GM12878 (cell line): ENCODE measurements at regions not wholly inside any gene's neighbourhood (a gene's known extent, or its start where the extent isn't known, plus 50 kb on each side); places are given as distances from the start of the nearest gene placed in this dataset.

Source experiments
- ATAC-seq: fragments of 200-7000 bp; cut with Tn5 transposase; 3 replicates; pipeline ENCODE4 v1.9.1; 2020; ENCODE audit warnings: mild to moderate bottlenecking, moderate library complexity
- BruUV-seq: library from RNA; stranded (reverse); fragments of 400-500 nt; replicated peaks from 2 replicates; lab custom pipeline; 2021; lab: Mats Ljungman, UMichigan
- CTCF ChIA-PET: fragments of 300-600 bp; sonication (Branson Sonifier 250); formaldehyde crosslinking; extraction: SDS; loops from one replicate; lab custom pipeline; 2021; ENCODE audit warnings: inconsistent platforms; lab: Yijun Ruan, JAX
- POLR2A ChIA-PET: fragments of 350-600 bp; formaldehyde crosslinking; extraction: SDS; loops from one replicate; lab custom pipeline; 2021; ENCODE audit warnings: inconsistent platforms; lab: Charles Lee
- RAD21 ChIA-PET: fragments of 300-600 bp; sonication (Branson Sonifier 250); formaldehyde crosslinking; loops from one replicate; lab custom pipeline; 2023; ENCODE audit warnings: antibody characterized with exemption; ENCODE audit not compliant: unreplicated experiment; lab: Charles Lee
- SMC1A ChIA-PET: fragments of 300-600 bp; sonication (Branson Sonifier 250); formaldehyde crosslinking; loops from one replicate; lab custom pipeline; 2023; ENCODE audit not compliant: unreplicated experiment, uncharacterized antibody; lab: Charles Lee
- DNase-seq: peaks from one replicate; pipeline ENCODE4 v3.0.0-alpha.2; 2011; ENCODE audit warnings: low read depth, low spot score
- FAIRE-seq: peaks from 3 replicates; lab custom pipeline; 2011; peaks lifted over from hg19 to GRCh38; lab: Jason Lieb, UNC
- H2AFZ ChIP-seq: 2 replicates; pipeline ENCODE4 v1.6.0; 2011; ENCODE audit warnings: low read depth, low read length, control low read depth; ENCODE audit not compliant: control insufficient read depth
- H3K27ac ChIP-seq: 2 replicates; pipeline ENCODE4 v1.5.1; 2011; ENCODE audit warnings: control low read depth; ENCODE audit not compliant: control insufficient read depth, insufficient read depth
- H3K27me3 ChIP-seq, 2 experiments: replicated peaks in 1 of 2; 2 replicates each; pipeline versions ENCODE4 v1.6.0 to v1.6.1; 2011; ENCODE audit warnings: low read length in 1 of 2; ENCODE audit not compliant: control insufficient read depth in 2 of 2, insufficient read depth in 2 of 2
- H3K36me3 ChIP-seq, 2 experiments: 2 replicates each; pipeline ENCODE4 v1.5.1; 2011; ENCODE audit warnings: low read length in 1 of 2; ENCODE audit not compliant: control insufficient read depth in 2 of 2, insufficient read depth in 2 of 2
- H3K4me1 ChIP-seq: 2 replicates; pipeline ENCODE4 v1.6.1; 2011; ENCODE audit warnings: mild to moderate bottlenecking, low read length, moderate library complexity, mixed read lengths; ENCODE audit not compliant: control insufficient read depth, insufficient read depth
- H3K4me2 ChIP-seq: 2 replicates; pipeline ENCODE4 v1.6.0; 2011; ENCODE audit warnings: control low read depth; ENCODE audit not compliant: control insufficient read depth, insufficient read depth
- H3K4me3 ChIP-seq: fragments of 200-600 bp; sonication (generic); 2 replicates; pipeline ENCODE4 v1.5.1; 2016
- H3K79me2 ChIP-seq: 2 replicates; pipeline ENCODE4 v1.6.0; 2011; ENCODE audit warnings: low read length; ENCODE audit not compliant: control insufficient read depth, insufficient read depth
- H3K9ac ChIP-seq: 2 replicates; pipeline ENCODE4 v1.8.0; 2011; ENCODE audit warnings: low read length, control low read depth, mixed read lengths; ENCODE audit not compliant: control insufficient read depth, insufficient read depth
- H3K9me3 ChIP-seq: replicated peaks from 3 replicates; pipeline ENCODE4 v1.5.1; 2011; ENCODE audit warnings: mild to moderate bottlenecking, low read length; ENCODE audit not compliant: control insufficient read depth, insufficient read depth
- H4K20me1 ChIP-seq: 2 replicates; pipeline ENCODE4 v1.6.0; 2011; ENCODE audit not compliant: control insufficient read depth, insufficient read depth
- CEBPB ChIP-seq, 2 experiments: fragments of 150-350 bp in 1 of 2; IDR thresholded peaks; 2 replicates each; pipeline ENCODE4 v1.6.1; 2012 to 2014; ENCODE audit warnings: low read depth in 2 of 2, low read length in 2 of 2, borderline replicate concordance in 1 of 2, inconsistent platforms in 1 of 2
- FOXM1 ChIP-seq: IDR thresholded peaks from 2 replicates; pipeline ENCODE4 v1.6.1; 2012; ENCODE audit warnings: low read depth, mild to moderate bottlenecking, inconsistent platforms, low read length, moderate library complexity
- GABPA ChIP-seq: IDR thresholded peaks from 2 replicates; pipeline ENCODE4 v1.6.1; 2014; ENCODE audit warnings: antibody characterized with exemption, low read depth, mild to moderate bottlenecking, inconsistent platforms
- LARP7 ChIP-seq: fragments of 450-650 bp; IDR thresholded peaks from 2 replicates; pipeline ENCODE4 v1.6.1; 2017; ENCODE audit warnings: mild to moderate bottlenecking
- MTA3 ChIP-seq: IDR thresholded peaks from 2 replicates; pipeline ENCODE4 v1.6.1; 2012; ENCODE audit warnings: low read length, inconsistent platforms, borderline replicate concordance
- MYC ChIP-seq: IDR thresholded peaks from 2 replicates; pipeline ENCODE4 v1.6.1; 2011; ENCODE audit warnings: mild to moderate bottlenecking, low read length, moderate library complexity, inconsistent platforms; ENCODE audit not compliant: insufficient read depth, insufficient replicate concordance, insufficient read length, severe bottlenecking
- NFYB ChIP-seq: IDR thresholded peaks from 2 replicates; pipeline ENCODE4 v1.6.1; 2011; ENCODE audit warnings: low read depth, mild to moderate bottlenecking, low read length, improper control_type of control experiment, moderate library complexity; ENCODE audit not compliant: insufficient read depth
- RFX5 ChIP-seq: IDR thresholded peaks from 2 replicates; pipeline ENCODE4 v1.6.1; 2011; ENCODE audit warnings: low read depth, low read length, improper control_type of control experiment
- RUNX3 ChIP-seq: IDR thresholded peaks from 2 replicates; pipeline ENCODE4 v1.6.1; 2012; ENCODE audit warnings: low read length, inconsistent platforms
- ZBTB11 ChIP-seq: fragments of 450-650 bp; formaldehyde crosslinking; IDR thresholded peaks from 2 replicates; pipeline ENCODE4 v1.5.0; 2022; ENCODE audit warnings: mild to moderate bottlenecking, missing genetic modification characterization
- WGBS: methylation state at CpG from one replicate; pipeline ENCODE4 v1.1.6; 2016; ENCODE audit warnings: low lambda C conversion rate; ENCODE audit not compliant: insufficient replicate concordance, insufficient coverage; ENCODE audit errors: missing lambda C conversion rate; 5-methylcytosine and 5-hydroxymethylcytosine counted together
- in situ Hi-C: fragments of 300-500 bp; cut with MboI; formaldehyde crosslinking; loops from 9 replicates; pipeline ENCODE4 v1.14.3; 2018; ENCODE audit warnings: mixed read lengths
- intact Hi-C: fragments of 100-400 bp; cut with micrococcal nuclease; formaldehyde crosslinking; loops from one replicate; pipeline ENCODE4 v1.14.2; 2022; ENCODE audit not compliant: unreplicated experiment

- TF ChIP-seq ZBTB11 (CRISPR knock-in tag) (no peak), NFYB (no peak), MTA3 (no peak)
These were observed 993.2 kb downstream of the BCL11B start (continued) for GRCh38 chr14:98278800-98279199.

GRCh38 chr14:98280436-98280835 is 991.6 kb downstream of the BCL11B start:
- ATAC-seq (no peak), DNase-seq (no peak), FAIRE-seq (no peak)
- no TSS peak for BruUV-seq
- Histone ChIP-seq H3K4me3 (no peak overlapping the region), H4K20me1 (no peaks in the 10 kb centered on the region), H3K9ac (no peak overlapping the region), H3K79me2 (no peaks in the 10 kb centered on the region), H3K9me3 (no peaks in the 10 kb centered on the region; the same call in 1 of the 3 replicates), H2AFZ (no peak overlapping the region), H3K36me3 (no peaks in the 10 kb centered on the region), H3K27ac (no peak overlapping the region), H3K4me2 (no peak overlapping the region), H3K4me1 (no peaks in the 10 kb centered on the region), H3K27me3 (no peaks in the 10 kb centered on the region)
- ChIA-PET POLR2A (no interaction called here), RAD21 (interaction anchor here (0.8 kb wide), 1 partner anchor 14 kb away, joined by 3 read pairs; no protein-coding TSS in a partner anchor), CTCF (interaction anchor here (1.0 kb wide), 1 partner anchor 10 kb away, joined by 3 read pairs; no protein-coding TSS in a partner anchor), SMC1A (interaction anchor here (0.7 to 1.0 kb wide), 2 partner anchors 35 to 68 kb away, joined by 3 read pairs; no protein-coding TSS in a partner anchor)
- TF ChIP-seq GABPA (no peak), MYC (no peak), RUNX3 (no peak), LARP7 (no peak), FOXM1 (no peak), RFX5 (no peak), CEBPB (IDR thresholded peaks at IDR 0.05; ENCODE audit: borderline replicate concordance in 1 of 2, low read depth in 2 of 2, low read length in 2 of 2) (no peak)
- intact Hi-C loops (no loop called here), in situ Hi-C loops (no loop called here)
- 43% methylated on average over 5 of the region's 5 CpGs for WGBS
